ENCODE measurements at regions not wholly inside any gene's neighbourhood (a gene's known extent, or its start where the extent isn't known, plus 50 kb on each side); places are given as distances from the start of the nearest gene placed in this dataset.

DNA sequence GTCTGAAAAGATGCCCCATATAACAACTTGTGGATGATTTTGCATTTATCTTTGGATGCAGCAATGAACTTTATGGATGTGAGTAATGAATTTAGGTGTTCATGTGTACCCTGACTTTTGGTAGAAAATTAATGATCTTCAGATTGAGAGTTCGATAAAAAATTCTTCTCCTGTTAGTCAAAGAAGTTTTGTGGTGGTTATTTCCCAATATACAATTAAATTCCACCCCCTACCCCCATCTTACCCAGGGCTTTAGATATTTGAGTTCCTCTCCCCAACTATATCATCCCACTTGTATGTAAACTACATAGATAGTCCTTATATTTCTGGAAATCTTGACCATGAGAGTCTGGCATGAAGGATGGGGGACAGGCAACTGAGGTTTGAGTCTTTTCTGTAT lies 126.1 kb upstream of the ALDH1A3 start:
- no peaks in the 10 kb centered on the region for H3K27me3 Mint-ChIP-seq (ENCODE audit: unreplicated experiment)
- H3K36me3 Mint-ChIP-seq (ENCODE audit: low read depth, unreplicated experiment), result peaks cover 7% of the 10 kb centered on the region
- peaks cover 23% of the 10 kb centered on the region for H3K4me1 Mint-ChIP-seq (ENCODE audit: unreplicated experiment)
- no peak overlapping the region for H3K4me3 Mint-ChIP-seq (ENCODE audit: unreplicated experiment)
- no peak overlapping the region for H3K27ac Mint-ChIP-seq (ENCODE audit: unreplicated experiment)
- TF ChIP-seq, protein P1, sequence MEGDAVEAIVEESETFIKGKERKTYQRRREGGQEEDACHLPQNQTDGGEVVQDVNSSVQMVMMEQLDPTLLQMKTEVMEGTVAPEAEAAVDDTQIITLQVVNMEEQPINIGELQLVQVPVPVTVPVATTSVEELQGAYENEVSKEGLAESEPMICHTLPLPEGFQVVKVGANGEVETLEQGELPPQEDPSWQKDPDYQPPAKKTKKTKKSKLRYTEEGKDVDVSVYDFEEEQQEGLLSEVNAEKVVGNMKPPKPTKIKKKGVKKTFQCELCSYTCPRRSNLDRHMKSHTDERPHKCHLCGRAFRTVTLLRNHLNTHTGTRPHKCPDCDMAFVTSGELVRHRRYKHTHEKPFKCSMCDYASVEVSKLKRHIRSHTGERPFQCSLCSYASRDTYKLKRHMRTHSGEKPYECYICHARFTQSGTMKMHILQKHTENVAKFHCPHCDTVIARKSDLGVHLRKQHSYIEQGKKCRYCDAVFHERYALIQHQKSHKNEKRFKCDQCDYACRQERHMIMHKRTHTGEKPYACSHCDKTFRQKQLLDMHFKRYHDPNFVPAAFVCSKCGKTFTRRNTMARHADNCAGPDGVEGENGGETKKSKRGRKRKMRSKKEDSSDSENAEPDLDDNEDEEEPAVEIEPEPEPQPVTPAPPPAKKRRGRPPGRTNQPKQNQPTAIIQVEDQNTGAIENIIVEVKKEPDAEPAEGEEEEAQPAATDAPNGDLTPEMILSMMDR (IDR thresholded peaks at IDR 0.05; ENCODE audit: unreplicated experiment), result no peak
- no peaks in the 10 kb centered on the region for H3K9me3 Mint-ChIP-seq (ENCODE audit: unreplicated experiment)
- DNase-seq (ENCODE audit: low spot score), result no peak

DNA sequence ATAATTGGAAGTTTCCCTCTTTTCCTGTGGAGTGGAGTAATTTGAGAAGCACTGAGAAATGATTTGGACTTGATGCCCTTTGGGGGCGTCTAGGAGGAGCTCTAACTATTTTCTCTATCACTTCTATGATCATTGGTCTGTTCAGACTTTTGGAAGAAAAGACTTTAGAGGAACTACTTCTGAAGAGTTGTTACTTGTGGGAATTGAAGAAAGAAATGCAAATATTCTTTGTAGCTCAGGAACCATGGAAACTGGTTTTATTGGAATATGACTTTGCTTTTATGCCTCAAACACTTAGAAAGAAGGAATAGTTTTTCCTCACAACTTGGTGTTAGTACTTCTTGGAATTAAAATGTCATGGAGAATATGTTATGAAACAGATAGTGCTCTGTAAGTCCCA lies 122.0 kb upstream of the ALDH1A3 start:
- Mint-ChIP-seq H3K9me3 (ENCODE audit: unreplicated experiment) (no peaks in the 10 kb centered on the region), H3K36me3 (ENCODE audit: low read depth, unreplicated experiment) (peaks cover 11% of the 10 kb centered on the region), H3K27me3 (ENCODE audit: unreplicated experiment) (peaks cover 6% of the 10 kb centered on the region), H3K4me3 (ENCODE audit: unreplicated experiment) (peak overlapping the region; percentile 5), H3K4me1 (ENCODE audit: unreplicated experiment) (peaks cover 45% of the 10 kb centered on the region), H3K27ac (ENCODE audit: unreplicated experiment) (no peak overlapping the region)
- TF ChIP-seq, protein P1 (IDR thresholded peaks at IDR 0.05; ENCODE audit: unreplicated experiment), result no peak
- DNase-seq (ENCODE audit: low spot score), result no peak

DNA sequence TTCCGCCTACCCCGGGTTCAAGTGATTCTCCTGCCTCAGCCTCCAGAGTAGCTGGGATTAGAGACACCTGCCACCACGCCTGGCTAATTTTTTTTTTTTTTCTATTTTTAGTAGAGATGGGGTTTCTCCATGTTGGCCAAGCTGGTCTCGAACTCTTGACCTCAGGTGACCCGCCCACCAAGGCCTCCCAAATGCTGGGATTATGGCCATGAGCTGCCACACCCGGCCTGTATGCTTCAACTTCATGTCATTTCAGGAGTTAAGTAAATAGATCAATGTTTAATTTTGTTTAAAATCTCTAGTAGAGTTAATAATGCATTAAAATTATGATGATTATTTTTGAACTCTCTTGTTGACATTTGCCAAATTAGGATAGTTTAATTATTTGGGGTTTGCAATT lies 121.1 kb upstream of the ALDH1A3 start:
- TF ChIP-seq, protein P1 (IDR thresholded peaks at IDR 0.05; ENCODE audit: unreplicated experiment), result no peak
- Mint-ChIP-seq H3K27ac (ENCODE audit: unreplicated experiment) (peak overlapping the region; percentile 85), H3K36me3 (ENCODE audit: low read depth, unreplicated experiment) (peaks cover 15% of the 10 kb centered on the region), H3K4me3 (ENCODE audit: unreplicated experiment) (no peak overlapping the region), H3K9me3 (ENCODE audit: unreplicated experiment) (no peaks in the 10 kb centered on the region), H3K4me1 (ENCODE audit: unreplicated experiment) (peaks cover 47% of the 10 kb centered on the region), H3K27me3 (ENCODE audit: unreplicated experiment) (peaks cover 9% of the 10 kb centered on the region)
- no peak for DNase-seq (ENCODE audit: low spot score)

DNA sequence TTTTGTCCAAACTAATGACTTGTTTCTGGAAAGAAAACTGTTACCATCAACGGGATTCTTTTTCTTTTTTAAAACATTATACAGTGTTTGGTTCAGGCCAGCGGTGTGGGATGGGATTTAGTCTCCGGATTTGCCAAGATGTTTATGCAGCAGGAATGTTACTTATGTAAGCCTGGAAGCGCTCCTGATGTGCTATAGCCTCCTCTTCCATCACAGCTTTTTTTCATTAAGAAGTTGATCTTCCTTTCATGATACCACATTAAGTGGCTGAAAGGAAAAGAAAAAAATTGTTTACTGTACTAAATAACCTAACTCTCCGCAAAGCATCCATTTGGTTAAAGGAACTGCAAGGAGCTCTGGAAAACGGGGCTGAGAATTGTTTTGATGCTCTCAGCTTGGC lies 120.5 kb upstream of the ALDH1A3 start:
- TF ChIP-seq, protein P1 (IDR thresholded peaks at IDR 0.05; ENCODE audit: unreplicated experiment), result no peak

DNA sequence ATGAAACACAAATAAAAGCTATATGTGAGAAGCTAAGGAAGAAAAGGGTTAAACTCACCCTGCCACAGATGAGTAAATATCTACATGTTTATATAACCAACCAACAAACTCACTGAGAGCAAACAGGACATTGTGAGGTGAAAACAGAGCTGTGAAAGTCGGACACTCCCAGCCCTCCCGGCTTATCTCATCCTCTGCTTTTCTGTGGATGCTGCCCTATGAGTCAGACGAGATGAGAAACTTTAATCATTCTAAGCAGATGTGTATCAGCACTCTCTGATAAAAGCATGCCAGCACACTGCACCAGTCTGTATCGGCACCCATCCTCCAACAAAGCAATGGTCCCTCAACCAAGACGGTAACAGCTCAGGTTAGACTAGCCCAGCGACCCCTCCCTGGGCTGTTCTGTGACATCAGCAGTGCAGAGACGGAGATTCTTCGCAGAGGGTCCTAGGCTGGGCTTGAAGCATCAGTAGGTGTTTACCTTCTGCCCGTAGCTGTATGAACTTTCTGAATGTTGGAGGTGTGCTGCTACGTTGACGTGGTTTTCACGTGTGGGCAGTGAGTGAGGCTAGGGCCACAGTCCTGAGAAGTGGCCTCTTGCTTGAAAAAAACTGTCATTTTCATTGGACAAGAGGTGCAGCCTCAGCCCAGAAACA lies 119.8 kb upstream of the ALDH1A3 start:
- H3K4me3 Mint-ChIP-seq (ENCODE audit: unreplicated experiment), result no peak overlapping the region
- no peaks in the 10 kb centered on the region for H3K9me3 Mint-ChIP-seq (ENCODE audit: unreplicated experiment)
- peaks cover 52% of the 10 kb centered on the region for H3K4me1 Mint-ChIP-seq (ENCODE audit: unreplicated experiment)
- peaks cover 15% of the 10 kb centered on the region for H3K36me3 Mint-ChIP-seq (ENCODE audit: low read depth, unreplicated experiment)
- TF ChIP-seq, protein P1 (IDR thresholded peaks at IDR 0.05; ENCODE audit: unreplicated experiment), result no peak
- H3K27ac Mint-ChIP-seq (ENCODE audit: unreplicated experiment), result peak overlapping the region; percentile 85
- peaks cover 9% of the 10 kb centered on the region for H3K27me3 Mint-ChIP-seq (ENCODE audit: unreplicated experiment)
- DNase-seq (ENCODE audit: low spot score), result no peak

More for the DNA sequence above, 120.5 kb upstream of the ALDH1A3 start:
- Mint-ChIP-seq H3K4me3 (ENCODE audit: unreplicated experiment) (no peak overlapping the region), H3K27me3 (ENCODE audit: unreplicated experiment) (peaks cover 9% of the 10 kb centered on the region), H3K4me1 (ENCODE audit: unreplicated experiment) (peaks cover 52% of the 10 kb centered on the region), H3K9me3 (ENCODE audit: unreplicated experiment) (no peaks in the 10 kb centered on the region), H3K27ac (ENCODE audit: unreplicated experiment) (peak overlapping the region; percentile 85), H3K36me3 (ENCODE audit: low read depth, unreplicated experiment) (peaks cover 15% of the 10 kb centered on the region)
- no peak for DNase-seq (ENCODE audit: low spot score)

All from endothelial cell (in vitro differentiated cells).